Type B pancreatic cell (in vitro differentiated cells): ENCODE measurements at regions not wholly inside any gene's neighbourhood (a gene's known extent, or its start where the extent isn't known, plus 50 kb on each side); places are given as distances from the start of the nearest gene placed in this dataset.

Source experiments
- DNase-seq: peaks from one replicate; pipeline ENCODE4 v3.0.0; 2021; ENCODE audit warnings: mixed read lengths; ENCODE audit not compliant: unreplicated experiment; ENCODE audit errors: extremely low spot score
- H3K27ac Mint-ChIP-seq: 2 replicates; pipeline ENCODE4 v1.8.0; 2021; ENCODE audit warnings: mild to moderate bottlenecking, mixed read lengths
- H3K27me3 Mint-ChIP-seq: 2 replicates; pipeline ENCODE4 v1.8.0; 2021; ENCODE audit warnings: mixed read lengths
- H3K36me3 Mint-ChIP-seq: 2 replicates; pipeline ENCODE4 v1.8.0; 2021; ENCODE audit warnings: mixed read lengths
- H3K4me1 Mint-ChIP-seq: one replicate; pipeline ENCODE4 v1.8.0; 2021; ENCODE audit warnings: mixed read lengths; ENCODE audit not compliant: unreplicated experiment
- H3K4me3 Mint-ChIP-seq: 2 replicates; pipeline ENCODE4 v1.8.0; 2021; ENCODE audit warnings: mild to moderate bottlenecking, mixed read lengths
- H3K9me3 Mint-ChIP-seq: 2 replicates; pipeline ENCODE4 v1.8.0; 2021; ENCODE audit warnings: mixed read lengths
- TF ChIP-seq, protein P1 (sequence below): fragments of 200-600 bp; sonication (generic); conservative IDR thresholded peaks from 2 replicates; pipeline ENCODE4 v1.5.0; 2021; ENCODE audit warnings: antibody characterized with exemption, mild to moderate bottlenecking

DNA sequence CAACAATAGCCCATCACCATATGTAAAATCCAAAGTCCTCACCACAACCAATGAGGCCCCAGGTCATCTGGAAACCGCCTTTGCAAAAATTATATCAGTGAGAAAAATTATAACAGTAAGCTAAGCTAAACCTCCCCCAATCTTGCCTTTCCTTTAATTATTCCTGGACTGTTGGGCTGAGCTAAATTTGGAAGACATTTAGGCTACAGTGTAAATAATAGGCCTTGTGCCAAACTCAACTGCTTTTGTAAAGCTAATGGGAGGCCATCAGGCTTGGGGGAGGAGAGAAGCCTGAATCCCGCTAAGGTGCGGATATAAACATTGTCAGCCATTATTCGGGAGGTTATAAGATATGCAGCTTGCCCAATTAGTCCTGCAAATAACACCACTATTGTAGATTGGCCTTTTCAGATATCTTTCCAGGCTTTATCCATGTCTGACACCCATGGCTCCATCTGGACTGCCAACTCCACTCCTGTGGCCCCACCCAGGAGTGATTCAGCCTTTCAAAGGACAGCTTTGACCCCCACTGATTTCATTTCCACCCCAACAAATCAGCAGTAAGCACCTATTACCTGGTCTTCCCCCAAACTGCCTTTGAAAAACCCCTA, 53.0 kb upstream of the CA12 start:
- no peak overlapping the region for H3K27ac Mint-ChIP-seq
- H3K4me1 Mint-ChIP-seq, result peaks cover 32% of the 10 kb centered on the region
- TF ChIP-seq, protein P1, sequence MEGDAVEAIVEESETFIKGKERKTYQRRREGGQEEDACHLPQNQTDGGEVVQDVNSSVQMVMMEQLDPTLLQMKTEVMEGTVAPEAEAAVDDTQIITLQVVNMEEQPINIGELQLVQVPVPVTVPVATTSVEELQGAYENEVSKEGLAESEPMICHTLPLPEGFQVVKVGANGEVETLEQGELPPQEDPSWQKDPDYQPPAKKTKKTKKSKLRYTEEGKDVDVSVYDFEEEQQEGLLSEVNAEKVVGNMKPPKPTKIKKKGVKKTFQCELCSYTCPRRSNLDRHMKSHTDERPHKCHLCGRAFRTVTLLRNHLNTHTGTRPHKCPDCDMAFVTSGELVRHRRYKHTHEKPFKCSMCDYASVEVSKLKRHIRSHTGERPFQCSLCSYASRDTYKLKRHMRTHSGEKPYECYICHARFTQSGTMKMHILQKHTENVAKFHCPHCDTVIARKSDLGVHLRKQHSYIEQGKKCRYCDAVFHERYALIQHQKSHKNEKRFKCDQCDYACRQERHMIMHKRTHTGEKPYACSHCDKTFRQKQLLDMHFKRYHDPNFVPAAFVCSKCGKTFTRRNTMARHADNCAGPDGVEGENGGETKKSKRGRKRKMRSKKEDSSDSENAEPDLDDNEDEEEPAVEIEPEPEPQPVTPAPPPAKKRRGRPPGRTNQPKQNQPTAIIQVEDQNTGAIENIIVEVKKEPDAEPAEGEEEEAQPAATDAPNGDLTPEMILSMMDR, result no peak
- DNase-seq, result no peak
- peaks cover 3% of the 10 kb centered on the region for H3K9me3 Mint-ChIP-seq
- H3K36me3 Mint-ChIP-seq, result no peaks in the 10 kb centered on the region
- H3K27me3 Mint-ChIP-seq, result peaks cover 25% of the 10 kb centered on the region
- no peak overlapping the region for H3K4me3 Mint-ChIP-seq

GRCh38 chr15:63435204-63435820, 53.7 kb upstream of the CA12 start:
- no peak for DNase-seq
- Mint-ChIP-seq H3K9me3 (peaks cover 3% of the 10 kb centered on the region), H3K27me3 (peaks cover 28% of the 10 kb centered on the region), H3K4me3 (no peak overlapping the region), H3K4me1 (peaks cover 35% of the 10 kb centered on the region), H3K36me3 (no peaks in the 10 kb centered on the region), H3K27ac (peak overlapping the region; percentile 18)
- TF ChIP-seq, protein P1, result no peak

DNA sequence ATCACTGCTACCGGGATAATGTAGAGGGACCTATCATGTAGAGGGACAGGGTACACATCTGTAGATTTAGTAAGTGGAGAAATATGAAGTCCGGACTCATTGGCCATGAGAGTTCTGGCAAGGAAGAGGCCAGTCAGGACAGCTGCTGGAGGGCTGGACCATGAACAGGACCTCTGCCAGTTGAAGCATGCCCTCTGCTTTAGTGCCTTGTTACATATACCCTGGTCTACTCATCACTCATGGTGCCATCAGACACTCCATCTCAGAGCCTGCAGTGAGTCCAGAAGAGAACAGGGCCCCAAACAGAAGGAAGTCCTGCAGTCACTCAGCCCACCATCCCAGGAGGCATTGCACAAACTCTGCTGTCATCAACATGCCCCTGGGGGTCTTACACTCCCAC, 54.7 kb upstream of the CA12 start:
- peaks cover 39% of the 10 kb centered on the region for H3K4me1 Mint-ChIP-seq
- no peak for DNase-seq
- H3K27me3 Mint-ChIP-seq, result peaks cover 28% of the 10 kb centered on the region
- H3K9me3 Mint-ChIP-seq, result peaks cover 3% of the 10 kb centered on the region
- H3K27ac Mint-ChIP-seq, result peak overlapping the region; percentile 84
- no peaks in the 10 kb centered on the region for H3K36me3 Mint-ChIP-seq
- TF ChIP-seq, protein P1, result no peak
- H3K4me3 Mint-ChIP-seq, result peak overlapping the region; percentile 68

- Mint-ChIP-seq H3K27ac (peak overlapping the region; percentile 84), H3K4me1 (peaks cover 39% of the 10 kb centered on the region), H3K36me3 (no peaks in the 10 kb centered on the region), H3K27me3 (peaks cover 25% of the 10 kb centered on the region), H3K4me3 (peak overlapping the region; percentile 68), H3K9me3 (peaks cover 3% of the 10 kb centered on the region)
- DNase-seq, result no peak
- TF ChIP-seq, protein P1, result peak; percentile 25
Measured at GRCh38 chr15:63436872-63437375, 55.3 kb upstream of the CA12 start.

DNA sequence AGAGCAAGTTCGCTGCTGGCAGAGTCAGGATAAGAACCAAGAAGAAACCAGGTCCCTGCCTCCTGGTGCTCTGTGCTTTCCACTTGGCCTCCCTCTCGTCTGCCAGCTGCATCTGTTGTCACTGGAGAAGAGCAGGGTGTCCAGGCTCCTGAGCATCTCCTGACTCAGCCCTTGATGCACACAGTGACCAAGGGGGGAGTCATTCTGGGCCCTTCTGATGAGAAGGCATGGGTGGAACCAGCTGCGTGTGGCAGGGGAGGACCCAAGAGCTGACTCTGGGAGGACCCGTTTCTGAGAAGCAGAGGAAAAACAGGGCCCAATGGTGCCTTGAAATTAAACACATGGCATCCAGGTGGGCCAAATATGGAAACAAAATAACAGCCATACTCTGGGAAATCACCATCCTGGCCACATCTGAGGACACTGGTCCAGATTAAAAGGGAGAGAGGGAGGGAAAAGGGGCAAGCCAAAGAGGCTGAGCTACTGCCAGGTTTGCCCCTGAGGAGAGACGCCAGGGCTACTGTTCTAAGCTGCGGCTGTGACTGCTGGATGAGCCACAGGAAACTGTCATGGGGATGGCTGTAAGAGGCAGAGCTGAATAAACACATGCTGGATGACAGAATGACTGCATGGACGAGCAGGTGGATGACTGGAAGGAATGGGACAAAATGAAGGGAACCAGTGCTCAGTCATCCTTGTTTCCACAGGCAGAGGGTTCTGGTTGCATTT, 58.1 kb upstream of the CA12 start:
- Mint-ChIP-seq H3K27ac (no peak overlapping the region), H3K27me3 (peaks cover 16% of the 10 kb centered on the region), H3K4me3 (no peak overlapping the region), H3K4me1 (peaks cover 39% of the 10 kb centered on the region), H3K9me3 (peaks cover 3% of the 10 kb centered on the region), H3K36me3 (no peaks in the 10 kb centered on the region)
- no peak for DNase-seq
- TF ChIP-seq, protein P1, result no peak
